ENCODE measurements at regions not wholly inside any gene's neighbourhood (a gene's known extent, or its start where the extent isn't known, plus 50 kb on each side); places are given as distances from the start of the nearest gene placed in this dataset.

DNA sequence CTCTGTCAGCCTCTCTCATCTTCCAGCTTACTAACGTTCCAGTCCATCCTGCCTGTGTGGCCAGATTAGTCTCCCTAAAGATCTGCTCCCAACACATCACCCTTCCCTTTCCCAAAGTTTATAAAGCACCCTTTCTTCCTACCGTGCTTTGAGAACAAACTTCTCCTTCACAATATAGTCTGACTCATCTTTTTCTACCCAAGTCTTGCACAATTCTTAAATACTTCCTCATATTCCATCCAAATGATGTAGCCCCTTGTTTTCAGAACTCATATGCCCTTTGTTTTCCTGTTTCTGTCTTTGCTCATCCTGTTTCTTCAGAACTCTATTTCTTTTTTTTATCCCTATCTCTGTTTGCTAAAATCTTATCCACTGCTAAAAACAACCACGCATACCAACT is 326.8 kb downstream of the MFSD1 start:
- no peak for DNase-seq

GRCh38 chr3:159130108-159130507 is 328.3 kb downstream of the MFSD1 start:
- DNase-seq: no peak

DNA sequence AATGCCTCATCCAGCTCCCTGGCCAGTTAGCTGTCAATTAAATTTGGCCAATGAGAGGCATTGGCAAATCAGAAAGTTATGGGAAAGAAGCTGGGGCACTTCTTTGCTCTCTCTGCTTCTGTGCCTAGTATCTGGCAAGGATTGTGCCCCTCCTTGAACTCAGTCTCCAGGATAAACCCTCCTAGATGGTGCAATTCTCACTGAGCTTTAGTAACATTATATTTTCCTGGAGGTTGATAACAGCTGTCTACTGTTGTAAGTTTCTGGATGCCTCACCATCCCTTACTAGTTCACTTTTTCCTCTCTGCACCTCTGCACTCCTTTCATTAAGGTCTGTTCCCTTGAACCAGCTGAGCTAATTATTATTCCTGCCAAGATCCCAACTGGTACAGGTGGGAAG is 329.5 kb downstream of the MFSD1 start:
- DNase-seq: no peak

DNA sequence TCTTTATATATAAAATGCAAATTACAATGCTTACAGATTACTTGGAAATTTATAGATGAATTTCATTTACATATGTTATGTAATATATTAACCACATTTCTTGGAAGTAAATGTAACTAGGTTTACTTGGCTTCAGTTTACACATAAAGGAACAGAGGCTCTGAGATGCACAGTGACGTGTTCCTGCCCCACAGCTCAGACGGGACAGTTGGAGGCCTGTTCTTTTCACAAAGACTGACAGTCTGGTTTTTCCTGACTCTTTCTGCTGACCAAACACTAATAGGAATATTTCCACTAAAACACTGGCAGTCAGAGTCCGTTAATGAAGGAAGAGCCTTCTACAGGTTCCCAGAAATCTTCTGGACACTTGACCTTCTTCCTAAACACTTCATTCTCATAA is 336.1 kb downstream of the MFSD1 start:
- DNase-seq: no peak

- no peak for DNase-seq
Observed at GRCh38 chr3:159139326-159139725, 337.5 kb downstream of the MFSD1 start.

- no peak for DNase-seq
Observed at GRCh38 chr3:159144472-159144871, 342.6 kb downstream of the MFSD1 start.

GRCh38 chr3:159144891-159145290 is 343.0 kb downstream of the MFSD1 start:
- no peak for DNase-seq

DNA sequence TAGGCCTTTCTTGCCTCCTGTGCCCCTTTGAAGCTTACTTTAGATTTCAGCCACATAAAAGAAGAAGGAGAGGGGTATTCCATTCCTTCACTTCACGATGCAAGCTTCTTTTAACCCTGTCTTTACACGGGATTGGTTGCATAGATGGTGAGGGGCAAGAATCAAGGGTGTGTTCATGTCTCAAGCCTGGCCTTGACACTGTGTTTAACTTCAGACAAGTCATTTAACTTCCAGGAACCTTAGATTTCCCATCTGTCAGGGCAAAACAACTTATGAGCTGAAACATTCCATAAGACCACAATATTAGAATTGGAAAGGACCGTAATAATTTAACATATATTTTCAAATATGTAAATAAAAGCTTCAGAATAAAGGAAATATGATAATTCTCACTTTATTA is 344.5 kb downstream of the MFSD1 start:
- no peak for DNase-seq

DNA sequence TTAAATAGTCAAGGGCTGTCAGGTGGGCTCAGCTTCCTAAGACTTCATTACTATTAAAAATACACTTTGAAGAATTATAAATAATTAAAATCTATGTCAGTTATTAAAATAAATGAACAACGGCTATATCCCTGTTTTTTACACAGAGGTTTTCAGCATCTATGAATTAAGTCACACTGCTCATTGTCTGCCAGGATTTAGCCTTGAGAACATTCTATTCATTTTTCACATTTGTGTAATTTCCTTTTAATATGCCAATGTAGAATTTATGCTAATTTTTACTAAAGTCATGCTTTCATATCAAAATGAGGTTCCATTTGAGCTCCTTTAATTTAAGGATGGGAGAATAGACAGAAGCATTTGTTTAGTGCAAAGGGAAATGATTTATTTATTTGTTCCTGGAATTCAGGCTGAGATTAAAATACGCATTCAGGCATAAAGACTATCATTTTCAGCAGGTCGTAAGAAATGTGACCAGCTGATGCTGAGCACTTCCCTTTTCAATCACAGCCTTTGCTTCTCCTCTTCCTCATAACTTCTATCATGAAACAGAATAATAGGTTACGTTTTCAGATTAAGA is 345.1 kb downstream of the MFSD1 start:
- no peak for DNase-seq

- DNase-seq: no peak
Observed at GRCh38 chr3:159147813-159148212, 346.0 kb downstream of the MFSD1 start.

- no peak for DNase-seq
Observed at GRCh38 chr3:159148466-159148865, 346.6 kb downstream of the MFSD1 start.

DNA sequence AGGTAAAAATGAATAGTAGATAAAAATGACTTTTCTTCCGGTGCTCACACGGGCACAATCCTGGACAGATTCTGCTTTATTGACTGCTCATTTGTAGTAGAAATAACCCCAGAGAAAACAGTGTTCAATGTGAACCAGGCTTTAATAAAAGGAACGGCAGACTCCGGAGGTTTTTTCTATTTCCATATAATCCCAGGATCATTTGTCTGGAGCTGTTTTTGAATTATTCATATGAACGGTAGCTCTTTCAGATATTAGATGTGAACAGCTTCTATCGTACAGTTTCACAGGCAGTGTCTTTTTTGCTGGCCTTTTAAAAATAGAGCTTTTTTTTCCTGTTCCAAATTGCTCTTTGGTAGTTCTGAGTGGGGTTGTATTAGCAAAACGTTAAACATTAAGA is 347.3 kb downstream of the MFSD1 start:
- DNase-seq: no peak

- DNase-seq: no peak
Observed at GRCh38 chr3:159149633-159150032, 347.8 kb downstream of the MFSD1 start.

- no peak for DNase-seq
Observed at GRCh38 chr3:159150180-159150579, 348.3 kb downstream of the MFSD1 start.

GRCh38 chr3:159151130-159151529 is 349.3 kb downstream of the MFSD1 start:
- no peak for DNase-seq

DNA sequence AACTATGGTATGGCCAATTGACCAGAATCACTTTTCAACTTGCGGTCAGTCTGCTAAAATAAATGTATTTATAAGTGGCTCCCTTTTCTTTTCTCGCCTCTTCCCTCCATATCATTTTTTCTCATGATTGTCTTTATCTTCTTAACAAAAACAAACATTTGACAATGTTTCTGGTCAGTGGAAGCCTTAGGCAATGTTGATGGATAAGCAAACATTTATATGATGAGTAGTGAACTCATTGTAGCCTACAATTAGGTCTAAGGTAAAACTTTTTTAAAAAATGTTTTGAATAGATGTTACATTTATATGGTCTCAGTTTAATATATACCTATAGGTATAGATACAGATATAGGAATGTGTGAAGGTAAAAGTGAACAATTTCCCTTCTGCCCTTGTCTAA is 355.4 kb downstream of the MFSD1 start:
- DNase-seq: no peak

GRCh38 chr3:159158213-159158612 is 356.4 kb downstream of the MFSD1 start:
- no peak for DNase-seq

GRCh38 chr3:159158801-159159200 is 356.9 kb downstream of the MFSD1 start:
- DNase-seq: no peak

DNA sequence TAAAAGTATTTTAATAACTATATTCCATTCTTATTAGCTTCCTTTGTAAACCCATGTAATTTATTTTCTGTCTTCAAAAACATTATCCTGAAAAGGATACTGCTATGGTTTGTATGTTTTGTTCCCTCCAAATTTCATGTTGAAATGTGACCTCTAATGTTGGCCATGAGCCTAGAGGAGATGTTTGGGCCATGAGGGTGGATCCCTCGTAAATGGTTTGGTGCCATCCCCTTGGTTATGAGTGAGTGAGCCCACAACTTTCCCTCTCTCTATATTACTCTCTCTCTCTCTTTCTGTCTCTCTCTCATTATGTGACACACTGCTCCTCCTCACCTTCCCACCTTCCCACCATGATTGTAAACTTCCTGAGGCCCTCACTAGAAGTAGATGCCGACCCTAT is 357.7 kb downstream of the MFSD1 start:
- no peak for DNase-seq

- DNase-seq: no peak
Observed at GRCh38 chr3:159163656-159164055, 361.8 kb downstream of the MFSD1 start.

DNA sequence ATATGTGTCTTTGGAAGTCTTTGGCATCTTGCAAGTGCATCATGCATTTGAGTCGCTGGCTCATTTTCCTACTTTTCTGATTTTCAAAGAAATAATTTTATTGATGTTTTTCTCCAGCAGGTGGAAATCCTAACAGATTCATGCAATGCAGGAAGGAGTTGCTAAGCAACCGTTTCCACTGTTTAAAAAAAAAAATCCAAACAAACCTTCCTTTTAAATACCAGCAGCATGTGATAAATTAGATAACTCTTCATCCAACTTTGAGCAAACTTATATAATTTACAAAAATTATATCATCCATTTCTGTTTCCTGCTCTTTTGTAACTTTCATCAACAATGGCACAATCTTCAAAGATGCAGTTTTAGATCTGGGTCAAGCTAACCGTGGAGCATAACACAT is 364.1 kb downstream of the MFSD1 start:
- no peak for DNase-seq

- DNase-seq: no peak
Observed at GRCh38 chr3:159166899-159167586, 365.2 kb downstream of the MFSD1 start.

DNA sequence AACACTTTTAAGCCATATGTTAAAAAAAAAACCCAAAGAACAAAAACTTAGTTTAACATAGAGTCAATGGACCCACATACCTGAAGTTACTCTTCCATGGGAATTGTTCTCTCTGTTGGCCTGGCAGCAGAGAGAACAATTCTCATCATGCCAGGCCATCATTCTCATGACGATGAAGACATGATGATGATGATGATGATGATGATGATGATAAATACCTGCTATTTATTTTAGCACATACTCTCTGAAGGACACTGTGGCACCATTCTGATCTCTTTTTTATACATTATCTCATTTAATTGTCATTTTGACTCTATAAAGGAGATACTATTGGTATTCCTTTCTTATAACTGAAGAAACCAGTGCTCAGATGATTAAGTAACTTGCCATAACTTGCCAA is 366.9 kb downstream of the MFSD1 start:
- no peak for DNase-seq

- DNase-seq: no peak
Observed at GRCh38 chr3:159169828-159170227, 368.0 kb downstream of the MFSD1 start.
